ENCODE measurements at regions not wholly inside any gene's neighbourhood (a gene's known extent, or its start where the extent isn't known, plus 50 kb on each side); places are given as distances from the start of the nearest gene placed in this dataset.

GRCh38 chr9:75814667-75815066 is 75.8 kb upstream of the PCSK5 start:
- TF ChIP-seq CTCF (IDR thresholded peaks at IDR 0.05) (no peak), EZH2 (IDR thresholded peaks at IDR 0.05; ENCODE audit: borderline replicate concordance, insufficient read depth, low read depth, low read length, poor library complexity, severe bottlenecking) (no peak)

Measured in B cell (primary cell).